ENCODE measurements at regions not wholly inside any gene's neighbourhood (a gene's known extent, or its start where the extent isn't known, plus 50 kb on each side); places are given as distances from the start of the nearest gene placed in this dataset.

- H3K4me3 ChIP-seq (ENCODE audit: low read depth, low read length), result no peak overlapping the region
- intact Hi-C loops (cut with micrococcal nuclease; ENCODE audit: unreplicated experiment), result no loop called here
- ChIA-PET POLR2A (no interaction called here), CTCF (no interaction called here)
- Mint-ChIP-seq H3K4me3 (ENCODE audit: unreplicated experiment) (no peak overlapping the region), H3K9me3 (ENCODE audit: unreplicated experiment) (peaks cover 22% of the 10 kb centered on the region), H3K4me1 (ENCODE audit: low read depth, unreplicated experiment) (no peaks in the 10 kb centered on the region), H3K27me3 (ENCODE audit: insufficient read depth, unreplicated experiment) (no peaks in the 10 kb centered on the region), H3K27ac (ENCODE audit: unreplicated experiment) (no peak overlapping the region), H3K36me3 (ENCODE audit: insufficient read depth, unreplicated experiment) (no peaks in the 10 kb centered on the region)
- BruUV-seq (replicated peaks), result no TSS peak
- no peaks in the 10 kb centered on the region for H3K27me3 ChIP-seq (replicated peaks; ENCODE audit: control insufficient read depth, insufficient read depth, low read length)
- TF ChIP-seq CTCF (IDR thresholded peaks at IDR 0.05; ENCODE audit: insufficient read depth in 1 of 2, low read depth in 1 of 2, low read length in 1 of 2, severe bottlenecking in 1 of 2, unreplicated experiment in 1 of 2), result no peak
- peaks cover 11% of the 10 kb centered on the region for H3K9me3 ChIP-seq
- DNase-seq, result no peak
- no peaks in the 10 kb centered on the region for H3K4me1 ChIP-seq
- H3K36me3 ChIP-seq (ENCODE audit: control insufficient read depth, insufficient read depth, low read length), result no peaks in the 10 kb centered on the region
Measured at GRCh38 chr11:91786097-91786496, 438.5 kb upstream of the FAT3 start.

- H3K4me3 Mint-ChIP-seq (ENCODE audit: unreplicated experiment), result no peak overlapping the region
- H3K27ac Mint-ChIP-seq (ENCODE audit: unreplicated experiment), result no peak overlapping the region
- ChIA-PET POLR2A (no interaction called here), CTCF (no interaction called here)
- Histone ChIP-seq H3K27me3 (replicated peaks; ENCODE audit: control insufficient read depth, insufficient read depth, low read length) (no peaks in the 10 kb centered on the region), H3K4me1 (no peaks in the 10 kb centered on the region), H3K4me3 (ENCODE audit: low read depth, low read length) (no peak overlapping the region), H3K36me3 (ENCODE audit: control insufficient read depth, insufficient read depth, low read length) (no peaks in the 10 kb centered on the region), H3K9me3 (peaks cover 16% of the 10 kb centered on the region)
- H3K9me3 Mint-ChIP-seq (ENCODE audit: unreplicated experiment), result peaks cover 22% of the 10 kb centered on the region
- BruUV-seq (replicated peaks), result no TSS peak
- H3K4me1 Mint-ChIP-seq (ENCODE audit: low read depth, unreplicated experiment), result no peaks in the 10 kb centered on the region
- intact Hi-C loops (cut with micrococcal nuclease; ENCODE audit: unreplicated experiment), result no loop called here
- no peak for TF ChIP-seq CTCF (IDR thresholded peaks at IDR 0.05; ENCODE audit: insufficient read depth in 1 of 2, low read depth in 1 of 2, low read length in 1 of 2, severe bottlenecking in 1 of 2, unreplicated experiment in 1 of 2)
- H3K36me3 Mint-ChIP-seq (ENCODE audit: insufficient read depth, unreplicated experiment), result no peaks in the 10 kb centered on the region
- H3K27me3 Mint-ChIP-seq (ENCODE audit: insufficient read depth, unreplicated experiment), result no peaks in the 10 kb centered on the region
- no peak for DNase-seq
Measured at GRCh38 chr11:91783173-91783572, 441.4 kb upstream of the FAT3 start.

- Histone ChIP-seq H3K27me3 (replicated peaks; ENCODE audit: control insufficient read depth, insufficient read depth, low read length) (no peaks in the 10 kb centered on the region), H3K4me3 (ENCODE audit: low read depth, low read length) (no peak overlapping the region), H3K4me1 (no peaks in the 10 kb centered on the region), H3K9me3 (peaks cover 14% of the 10 kb centered on the region), H3K36me3 (ENCODE audit: control insufficient read depth, insufficient read depth, low read length) (no peaks in the 10 kb centered on the region)
- POLR2A ChIA-PET, result no interaction called here
- H3K36me3 Mint-ChIP-seq (ENCODE audit: insufficient read depth, unreplicated experiment), result no peaks in the 10 kb centered on the region
- BruUV-seq (replicated peaks), result no TSS peak
- no peak overlapping the region for H3K27ac Mint-ChIP-seq (ENCODE audit: unreplicated experiment)
- H3K27me3 Mint-ChIP-seq (ENCODE audit: insufficient read depth, unreplicated experiment), result no peaks in the 10 kb centered on the region
- peaks cover 7% of the 10 kb centered on the region for H3K9me3 Mint-ChIP-seq (ENCODE audit: unreplicated experiment)
- intact Hi-C loops (cut with micrococcal nuclease; ENCODE audit: unreplicated experiment), result no loop called here
- DNase-seq, result no peak
- no peak for TF ChIP-seq CTCF (IDR thresholded peaks at IDR 0.05; ENCODE audit: insufficient read depth in 1 of 2, low read depth in 1 of 2, low read length in 1 of 2, severe bottlenecking in 1 of 2, unreplicated experiment in 1 of 2)
- H3K4me3 Mint-ChIP-seq (ENCODE audit: unreplicated experiment), result no peak overlapping the region
- H3K4me1 Mint-ChIP-seq (ENCODE audit: low read depth, unreplicated experiment), result no peaks in the 10 kb centered on the region
- CTCF ChIA-PET, result no interaction called here
Measured at GRCh38 chr11:91778758-91779157, 445.9 kb upstream of the FAT3 start.

All from Caco-2 (cell line).